Fibroblast of lung (primary cell): ENCODE measurements at regions not wholly inside any gene's neighbourhood (a gene's known extent, or its start where the extent isn't known, plus 50 kb on each side); places are given as distances from the start of the nearest gene placed in this dataset.

Experiments used
- DNase-seq, 2 donors: peaks; one replicate each; pipeline versions ENCODE4 v3.0.0 to v3.0.0-alpha.2; 2010; ENCODE audit warnings: low read depth in 2 of 2
- H2AFZ ChIP-seq: 2 replicates; pipeline ENCODE4 v1.5.1; 2012; ENCODE audit warnings: low read length, control low read depth, inconsistent platforms
- H3K27ac ChIP-seq: 2 replicates; pipeline ENCODE4 v1.5.1; 2011; ENCODE audit warnings: low read length, control low read depth; ENCODE audit not compliant: insufficient read depth
- H3K27me3 ChIP-seq: 2 replicates; pipeline ENCODE4 v1.5.1; 2011; ENCODE audit warnings: mild to moderate bottlenecking, low read length; ENCODE audit not compliant: control insufficient read depth, insufficient read depth
- H3K36me3 ChIP-seq: 2 replicates; pipeline ENCODE4 v1.5.1; 2011; ENCODE audit warnings: low read length; ENCODE audit not compliant: control insufficient read depth, insufficient read depth
- H3K4me1 ChIP-seq: 2 replicates; pipeline ENCODE4 v1.5.1; 2011; ENCODE audit warnings: low read length; ENCODE audit not compliant: control insufficient read depth, insufficient read depth; ENCODE audit errors: extremely low read depth
- H3K4me2 ChIP-seq: 2 replicates; pipeline ENCODE4 v1.5.1; 2011; ENCODE audit warnings: low read length, control low read depth; ENCODE audit not compliant: insufficient read depth; ENCODE audit errors: extremely low read depth
- H3K4me3 ChIP-seq, 4 experiments: fragments of 200-600 bp in 1 of 4; sonication (generic) in 1 of 4; replicated peaks in 1 of 4; 2 replicates each; pipeline ENCODE4 v1.5.1; 2011 to 2016; ENCODE audit warnings: low read length in 4 of 4, low read depth in 3 of 4, mild to moderate bottlenecking in 3 of 4, control low read depth in 2 of 4, inconsistent platforms in 1 of 4, mixed read lengths in 1 of 4; ENCODE audit not compliant: insufficient read depth in 1 of 4; ENCODE audit errors: control extremely low read depth in 1 of 4
- H3K79me2 ChIP-seq: 2 replicates; pipeline ENCODE4 v1.5.1; 2012; ENCODE audit warnings: mild to moderate bottlenecking, low read length, inconsistent platforms; ENCODE audit not compliant: control insufficient read depth, insufficient read depth
- H3K9ac ChIP-seq: 2 replicates; pipeline ENCODE4 v1.5.1; 2011; ENCODE audit warnings: mild to moderate bottlenecking, low read length, control low read depth; ENCODE audit not compliant: insufficient read depth
- H3K9me3 ChIP-seq: 2 replicates; pipeline ENCODE4 v1.5.1; 2012; ENCODE audit warnings: low read depth, low read length; ENCODE audit not compliant: control insufficient read depth, insufficient read depth
- H4K20me1 ChIP-seq: 2 replicates; pipeline ENCODE4 v1.5.1; 2011; ENCODE audit warnings: low read length; ENCODE audit not compliant: control insufficient read depth, insufficient read depth; ENCODE audit errors: extremely low read depth
- CTCF ChIP-seq, 2 donors: IDR thresholded peaks in 1 of 2; conservative IDR thresholded peaks in 1 of 2; 1 replicate in 1 of 2; 2 replicates in 1 of 2; pipeline ENCODE4 v1.5.1; 2011 to 2012; ENCODE audit warnings: low read length in 2 of 2, control low read depth in 1 of 2, inconsistent platforms in 1 of 2, low read depth in 1 of 2, mild to moderate bottlenecking in 1 of 2
- EZH2 ChIP-seq: IDR thresholded peaks from 2 replicates; pipeline ENCODE4 v1.5.1; 2012; ENCODE audit warnings: low read length, control low read depth, mild to moderate bottlenecking; ENCODE audit errors: missing control alignments

GRCh38 chr6:139650941-139651340 is 276.5 kb upstream of the CITED2 start:
- H3K27ac ChIP-seq = no peak overlapping the region
- no peak for DNase-seq
- no peaks in the 10 kb centered on the region for H3K27me3 ChIP-seq
- no peak overlapping the region for H3K4me2 ChIP-seq
- no peak overlapping the region for H2AFZ ChIP-seq
- H3K4me3 ChIP-seq = no peak overlapping the region
- no peaks in the 10 kb centered on the region for H3K79me2 ChIP-seq
- H4K20me1 ChIP-seq = no peaks in the 10 kb centered on the region
- H3K9ac ChIP-seq = no peak overlapping the region
- TF ChIP-seq CTCF (conservative IDR thresholded peaks at IDR 0.05 in 1 of 2, IDR thresholded peaks at IDR 0.05 in 1 of 2; ENCODE audit: low read depth in 1 of 2, low read length in 2 of 2) = no peak
- TF ChIP-seq EZH2 = no peak
- H3K9me3 ChIP-seq = no peaks in the 10 kb centered on the region
- H3K4me1 ChIP-seq = no peaks in the 10 kb centered on the region
- H3K36me3 ChIP-seq = no peaks in the 10 kb centered on the region

GRCh38 chr6:139649732-139650131 is 275.3 kb upstream of the CITED2 start:
- DNase-seq = no peak
- Histone ChIP-seq H3K4me3 (no peak overlapping the region), H3K36me3 (no peaks in the 10 kb centered on the region), H3K9me3 (no peaks in the 10 kb centered on the region), H4K20me1 (no peaks in the 10 kb centered on the region), H3K27ac (no peak overlapping the region), H3K27me3 (no peaks in the 10 kb centered on the region), H3K4me1 (no peaks in the 10 kb centered on the region), H3K79me2 (no peaks in the 10 kb centered on the region), H3K9ac (no peak overlapping the region), H3K4me2 (no peak overlapping the region), H2AFZ (no peak overlapping the region)
- TF ChIP-seq EZH2 (no peak), CTCF (conservative IDR thresholded peaks at IDR 0.05 in 1 of 2, IDR thresholded peaks at IDR 0.05 in 1 of 2; ENCODE audit: low read depth in 1 of 2, low read length in 2 of 2) (no peak)

GRCh38 chr6:139649128-139649527 is 274.7 kb upstream of the CITED2 start:
- no peak overlapping the region for H3K27ac ChIP-seq
- no peak for TF ChIP-seq EZH2
- no peak for TF ChIP-seq CTCF (conservative IDR thresholded peaks at IDR 0.05 in 1 of 2, IDR thresholded peaks at IDR 0.05 in 1 of 2; ENCODE audit: low read depth in 1 of 2, low read length in 2 of 2)
- no peaks in the 10 kb centered on the region for H3K79me2 ChIP-seq
- no peak for DNase-seq
- no peaks in the 10 kb centered on the region for H4K20me1 ChIP-seq
- no peak overlapping the region for H3K9ac ChIP-seq
- H2AFZ ChIP-seq = no peak overlapping the region
- H3K4me1 ChIP-seq = no peaks in the 10 kb centered on the region
- H3K4me2 ChIP-seq = no peak overlapping the region
- H3K27me3 ChIP-seq = no peaks in the 10 kb centered on the region
- no peak overlapping the region for H3K4me3 ChIP-seq
- no peaks in the 10 kb centered on the region for H3K36me3 ChIP-seq
- H3K9me3 ChIP-seq = no peaks in the 10 kb centered on the region
